Choroid plexus epithelial cell (primary cell): ENCODE measurements at regions not wholly inside any gene's neighbourhood (a gene's known extent, or its start where the extent isn't known, plus 50 kb on each side); places are given as distances from the start of the nearest gene placed in this dataset.

Source experiments
- DNase-seq: peaks from one replicate; pipeline ENCODE4 v3.0.0-alpha.2; 2010; ENCODE audit warnings: low read depth
- H3K4me3 ChIP-seq: 2 replicates; pipeline ENCODE4 v1.5.1; 2011; ENCODE audit warnings: low read depth, mild to moderate bottlenecking, control low read depth, low read length, moderate library complexity
- CTCF ChIP-seq: conservative IDR thresholded peaks from 2 replicates; pipeline ENCODE4 v1.5.1; 2011; ENCODE audit warnings: low read depth, mild to moderate bottlenecking, control low read depth, inconsistent platforms, low read length, moderate library complexity

GRCh38 chr2:222038067-222038802 lies 260.6 kb downstream of the PAX3 start:
- TF ChIP-seq CTCF, result peak; percentile 48
- no peak overlapping the region for H3K4me3 ChIP-seq
- DNase-seq, result peak; percentile 34

- no peak overlapping the region for H3K4me3 ChIP-seq
These were observed 261.6 kb downstream of the PAX3 start for GRCh38 chr2:222037211-222037610.

GRCh38 chr2:222034058-222034457 lies 264.7 kb downstream of the PAX3 start:
- no peak for DNase-seq
- no peak overlapping the region for H3K4me3 ChIP-seq
- TF ChIP-seq CTCF, result no peak

More at GRCh38 chr2:222037211-222037610, 261.6 kb downstream of the PAX3 start:
- no peak for DNase-seq
- no peak for TF ChIP-seq CTCF

GRCh38 chr2:222033541-222033940 lies 265.3 kb downstream of the PAX3 start:
- peak; percentile 38 for DNase-seq
- no peak overlapping the region for H3K4me3 ChIP-seq
- TF ChIP-seq CTCF, result no peak

- TF ChIP-seq CTCF, result no peak
- no peak overlapping the region for H3K4me3 ChIP-seq
- no peak for DNase-seq
These were observed 272.9 kb downstream of the PAX3 start for GRCh38 chr2:222025881-222026271.

- no peak overlapping the region for H3K4me3 ChIP-seq
- peak; percentile 69 for DNase-seq
- TF ChIP-seq CTCF, result peak; percentile 72
These were observed 273.6 kb downstream of the PAX3 start for GRCh38 chr2:222024932-222025880.
